Caco-2 (cell line): ENCODE measurements at regions not wholly inside any gene's neighbourhood (a gene's known extent, or its start where the extent isn't known, plus 50 kb on each side); places are given as distances from the start of the nearest gene placed in this dataset.

ENCODE experiments used
- BruUV-seq: library from RNA; stranded (reverse); fragments of 400-500 nt; replicated peaks from 2 replicates; lab custom pipeline; 2021; lab: Mats Ljungman, UMichigan
- CTCF ChIA-PET: fragments of 300-600 bp; sonication (Branson Sonifier 250); formaldehyde crosslinking; loops from one replicate; lab custom pipeline; 2022; ENCODE audit warnings: antibody characterized with exemption; lab: Charles Lee
- POLR2A ChIA-PET: fragments of 300-600 bp; sonication (Branson Sonifier 250); formaldehyde crosslinking; loops from one replicate; lab custom pipeline; 2022; ENCODE audit warnings: antibody characterized with exemption; lab: Charles Lee
- DNase-seq, 2 experiments: peaks; one replicate each; pipeline versions ENCODE4 v3.0.0 to v3.0.0-alpha.2; 2020 to 2022
- H3K27me3 ChIP-seq: replicated peaks from 2 replicates; pipeline ENCODE4 v1.6.0; 2011; ENCODE audit warnings: low read length; ENCODE audit not compliant: control insufficient read depth, insufficient read depth
- H3K36me3 ChIP-seq: 2 replicates; pipeline ENCODE4 v1.5.1; 2011; ENCODE audit warnings: low read length; ENCODE audit not compliant: control insufficient read depth, insufficient read depth
- H3K4me1 ChIP-seq: fragments of 250-450 bp; sonication (Bioruptor Pico); 2 replicates; pipeline ENCODE4 v1.5.1; 2020; ENCODE audit warnings: mild to moderate bottlenecking
- H3K4me3 ChIP-seq: 2 replicates; pipeline ENCODE4 v1.5.1; 2011; ENCODE audit warnings: low read depth, mild to moderate bottlenecking, control low read depth, low read length
- H3K9me3 ChIP-seq: fragments of 250-450 bp; sonication (Bioruptor Pico); 2 replicates; pipeline ENCODE4 v1.5.1; 2020; ENCODE audit warnings: mild to moderate bottlenecking, moderate library complexity
- H3K27ac Mint-ChIP-seq: one replicate; pipeline ENCODE4 v1.8.0; 2022; ENCODE audit warnings: mixed read lengths; ENCODE audit not compliant: unreplicated experiment
- H3K27me3 Mint-ChIP-seq: one replicate; pipeline ENCODE4 v1.8.0; 2022; ENCODE audit warnings: mixed read lengths; ENCODE audit not compliant: insufficient read depth, unreplicated experiment
- H3K36me3 Mint-ChIP-seq: one replicate; pipeline ENCODE4 v1.8.0; 2022; ENCODE audit warnings: mild to moderate bottlenecking, mixed read lengths; ENCODE audit not compliant: insufficient read depth, unreplicated experiment
- H3K4me1 Mint-ChIP-seq: one replicate; pipeline ENCODE4 v1.8.0; 2022; ENCODE audit warnings: low read depth, mixed read lengths; ENCODE audit not compliant: unreplicated experiment
- H3K4me3 Mint-ChIP-seq: one replicate; pipeline ENCODE4 v1.8.0; 2022; ENCODE audit warnings: mild to moderate bottlenecking, moderate library complexity, mixed read lengths; ENCODE audit not compliant: unreplicated experiment
- H3K9me3 Mint-ChIP-seq: one replicate; pipeline ENCODE4 v1.8.0; 2022; ENCODE audit warnings: mixed read lengths; ENCODE audit not compliant: unreplicated experiment
- CTCF ChIP-seq, 2 experiments: fragments of 200-600 bp in 1 of 2; IDR thresholded peaks; 1 replicate in 1 of 2; 2 replicates in 1 of 2; pipeline versions ENCODE4 v1.5.1 to v1.8.0; 2011 to 2022; ENCODE audit warnings: antibody characterized with exemption in 1 of 2, control low read depth in 1 of 2, inconsistent platforms in 1 of 2, low read depth in 1 of 2, low read length in 1 of 2, mild to moderate bottlenecking in 1 of 2, moderate library complexity in 1 of 2; ENCODE audit not compliant: insufficient read depth in 1 of 2, severe bottlenecking in 1 of 2, unreplicated experiment in 1 of 2
- intact Hi-C: fragments of 100-400 bp; cut with micrococcal nuclease; formaldehyde crosslinking; loops from one replicate; pipeline ENCODE4 v1.10.0; 2022; ENCODE audit not compliant: unreplicated experiment

- BruUV-seq: no TSS peak
- CTCF ChIA-PET: no interaction called here
- intact Hi-C loops: no loop called here
- H3K4me3 ChIP-seq: no peak overlapping the region
- no peaks in the 10 kb centered on the region for H3K4me1 Mint-ChIP-seq
- no peaks in the 10 kb centered on the region; the same call in 1 of the 2 replicates for H3K27me3 ChIP-seq
- DNase-seq: no peak
- no peak overlapping the region for H3K4me3 Mint-ChIP-seq
- POLR2A ChIA-PET: no interaction called here
- peaks cover 9% of the 10 kb centered on the region for H3K27me3 Mint-ChIP-seq
- no peaks in the 10 kb centered on the region for H3K36me3 Mint-ChIP-seq
- H3K9me3 ChIP-seq: no peaks in the 10 kb centered on the region
- H3K9me3 Mint-ChIP-seq: no peaks in the 10 kb centered on the region
- no peaks in the 10 kb centered on the region for H3K36me3 ChIP-seq
- TF ChIP-seq CTCF (IDR thresholded peaks at IDR 0.05; ENCODE audit: insufficient read depth in 1 of 2, low read depth in 1 of 2, low read length in 1 of 2, severe bottlenecking in 1 of 2, unreplicated experiment in 1 of 2): no peak
- H3K4me1 ChIP-seq: no peaks in the 10 kb centered on the region
- H3K27ac Mint-ChIP-seq: no peak overlapping the region
Measured at GRCh38 chr6:45816674-45817297, 198.9 kb downstream of the CLIC5 start.

DNA sequence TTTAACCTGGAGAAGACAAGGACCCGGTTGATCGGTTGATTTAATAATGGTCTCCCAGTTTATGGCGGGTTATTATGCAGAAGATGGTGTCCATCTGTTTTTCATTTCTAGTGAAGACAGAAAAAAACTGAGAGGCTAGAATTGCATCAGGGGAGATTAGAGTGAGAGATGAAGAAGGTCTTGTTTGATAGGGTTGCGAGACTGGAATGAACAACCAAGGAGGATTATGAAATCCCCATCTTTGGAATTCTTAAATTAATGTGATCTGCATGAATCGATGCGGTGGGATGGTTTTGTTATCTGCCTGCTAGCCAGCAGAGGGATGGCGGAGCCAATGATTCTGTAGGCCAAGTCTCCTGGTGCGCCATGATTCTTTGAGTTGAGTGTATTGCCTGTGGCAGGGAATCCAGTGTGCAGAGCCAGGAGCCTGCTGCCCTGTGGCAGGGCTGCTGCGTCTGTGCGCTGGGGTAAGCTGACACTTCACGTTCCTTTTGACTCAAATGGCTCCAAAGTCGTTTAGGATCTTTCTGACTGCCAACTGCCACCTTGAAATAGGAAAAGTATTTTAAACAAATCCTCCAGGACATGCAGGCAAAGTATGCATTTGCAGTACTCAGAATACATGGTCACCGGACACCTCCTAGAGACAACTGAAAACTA lies 200.1 kb downstream of the CLIC5 start:
- Histone ChIP-seq H3K4me3 (no peak overlapping the region), H3K4me1 (no peaks in the 10 kb centered on the region), H3K9me3 (no peaks in the 10 kb centered on the region), H3K36me3 (no peaks in the 10 kb centered on the region), H3K27me3 (no peaks in the 10 kb centered on the region; the same call in 1 of the 2 replicates)
- peaks cover 13% of the 10 kb centered on the region for H3K27me3 Mint-ChIP-seq
- H3K4me3 Mint-ChIP-seq: no peak overlapping the region
- BruUV-seq: no TSS peak
- H3K4me1 Mint-ChIP-seq: no peaks in the 10 kb centered on the region
- DNase-seq: no peak
- no peak for TF ChIP-seq CTCF (IDR thresholded peaks at IDR 0.05; ENCODE audit: insufficient read depth in 1 of 2, low read depth in 1 of 2, low read length in 1 of 2, severe bottlenecking in 1 of 2, unreplicated experiment in 1 of 2)
- ChIA-PET CTCF (no interaction called here), POLR2A (no interaction called here)
- no peak overlapping the region for H3K27ac Mint-ChIP-seq
- no peaks in the 10 kb centered on the region for H3K9me3 Mint-ChIP-seq
- intact Hi-C loops: no loop called here
- H3K36me3 Mint-ChIP-seq: no peaks in the 10 kb centered on the region

GRCh38 chr6:45814772-45815171 lies 200.9 kb downstream of the CLIC5 start:
- no peak overlapping the region for H3K27ac Mint-ChIP-seq
- H3K36me3 Mint-ChIP-seq: no peaks in the 10 kb centered on the region
- TF ChIP-seq CTCF (IDR thresholded peaks at IDR 0.05; ENCODE audit: insufficient read depth in 1 of 2, low read depth in 1 of 2, low read length in 1 of 2, severe bottlenecking in 1 of 2, unreplicated experiment in 1 of 2): no peak
- no peaks in the 10 kb centered on the region for H3K9me3 Mint-ChIP-seq
- ChIA-PET POLR2A (no interaction called here), CTCF (no interaction called here)
- Histone ChIP-seq H3K4me1 (no peaks in the 10 kb centered on the region), H3K36me3 (no peaks in the 10 kb centered on the region), H3K9me3 (no peaks in the 10 kb centered on the region), H3K4me3 (no peak overlapping the region), H3K27me3 (no peaks in the 10 kb centered on the region; the same call in 1 of the 2 replicates)
- no TSS peak for BruUV-seq
- intact Hi-C loops: no loop called here
- no peaks in the 10 kb centered on the region for H3K4me1 Mint-ChIP-seq
- H3K4me3 Mint-ChIP-seq: no peak overlapping the region
- DNase-seq: no peak
- peaks cover 13% of the 10 kb centered on the region for H3K27me3 Mint-ChIP-seq
